ENCODE measurements at regions not wholly inside any gene's neighbourhood (a gene's known extent, or its start where the extent isn't known, plus 50 kb on each side); places are given as distances from the start of the nearest gene placed in this dataset.
"Not testable (repeated sequence)": the region's sequence is repeated elsewhere in the genome, so short reads cannot be mapped to it uniquely, and the experiment has no call there.

GRCh38 chr11:25483915-25484635 lies 847.9 kb upstream of the ANO3 start:
- no peak for DNase-seq
- H3K4me3 ChIP-seq = no peak overlapping the region
- H3K27ac ChIP-seq = no peak overlapping the region
- intact Hi-C loops (cut with DNase I) = no loop called here
- H3K9me3 ChIP-seq (replicated peaks in 1 of 3) = no peaks in the 10 kb centered on the region
- H3K36me3 ChIP-seq (replicated peaks in 1 of 2) = no peaks in the 10 kb centered on the region
- 77 to 78% (median 78%) methylated on average over 5 of the region's 5 CpGs for WGBS, 4 donors
- peaks cover 9 to 10% of the 10 kb centered on the region in 2 donors for H3K4me1 ChIP-seq (replicated peaks in 1 of 2)
- TF ChIP-seq POLR2A (IDR thresholded peaks at IDR 0.05) (no peak), CTCF (IDR thresholded peaks at IDR 0.05) (no peak)
- H3K27me3 ChIP-seq = no peaks in the 10 kb centered on the region

GRCh38 chr11:25485315-25485714 lies 846.6 kb upstream of the ANO3 start:
- Histone ChIP-seq H3K4me3 (no peak overlapping the region), H3K36me3 (replicated peaks in 1 of 2) (no peaks in the 10 kb centered on the region), H3K4me1 (replicated peaks in 1 of 2) (peaks cover 9 to 10% of the 10 kb centered on the region in 2 donors), H3K27me3 (no peaks in the 10 kb centered on the region), H3K9me3 (replicated peaks in 1 of 3) (no peaks in the 10 kb centered on the region), H3K27ac (no peak overlapping the region)
- DNase-seq = no peak
- intact Hi-C loops (cut with DNase I) = no loop called here
- WGBS, 4 donors = 0 to 12% (median 2%) methylated on average over 2 of the region's 2 CpGs
- no peak for TF ChIP-seq POLR2A (IDR thresholded peaks at IDR 0.05)
- no peak for TF ChIP-seq CTCF (IDR thresholded peaks at IDR 0.05)

GRCh38 chr11:25486338-25486737 lies 845.6 kb upstream of the ANO3 start:
- H3K27me3 ChIP-seq; H3K9me3 ChIP-seq (replicated peaks in 1 of 3); intact Hi-C loops (cut with DNase I); H3K4me3 ChIP-seq; H3K36me3 ChIP-seq (replicated peaks in 1 of 2); DNase-seq; H3K27ac ChIP-seq: not testable (repeated sequence)
- peaks cover 9 to 10% of the 10 kb centered on the region in 2 donors for H3K4me1 ChIP-seq (replicated peaks in 1 of 2)
- WGBS, 4 donors = 84 to 89% (median 86%) methylated on average over 8 of the region's 8 CpGs

GRCh38 chr11:25488176-25488575 lies 843.8 kb upstream of the ANO3 start:
- DNase-seq; H3K36me3 ChIP-seq (replicated peaks in 1 of 2); H3K27ac ChIP-seq; H3K27me3 ChIP-seq; intact Hi-C loops (cut with DNase I); H3K9me3 ChIP-seq (replicated peaks in 1 of 3); H3K4me3 ChIP-seq: not testable (repeated sequence)
- peaks cover 9 to 10% of the 10 kb centered on the region in 2 donors for H3K4me1 ChIP-seq (replicated peaks in 1 of 2)
- WGBS, 4 donors = 68 to 87% (median 75%) methylated on average over 4 to 5 of the region's 5 CpGs

GRCh38 chr11:25501426-25501825 lies 830.5 kb upstream of the ANO3 start:
- H3K27me3 ChIP-seq; H3K4me3 ChIP-seq; DNase-seq; intact Hi-C loops (cut with DNase I); H3K36me3 ChIP-seq (replicated peaks in 1 of 2); H3K4me1 ChIP-seq (replicated peaks in 1 of 2); H3K9me3 ChIP-seq (replicated peaks in 1 of 3); H3K27ac ChIP-seq: not testable (repeated sequence)
- WGBS, 4 donors = 65 to 74% (median 69%) methylated on average over 4 to 7 of the region's 7 CpGs

- Histone ChIP-seq H3K36me3 (replicated peaks in 1 of 2) (no peaks in the 10 kb centered on the region), H3K27me3 (no peaks in the 10 kb centered on the region), H3K4me3 (no peak overlapping the region), H3K27ac (no peak overlapping the region), H3K4me1 (replicated peaks in 1 of 2) (no peaks in the 10 kb centered on the region), H3K9me3 (replicated peaks in 1 of 3) (no peaks in the 10 kb centered on the region)
- intact Hi-C loops (cut with DNase I) = no loop called here
- 87 to 95% (median 92%) methylated on average over 11 to 13 of the region's 13 CpGs for WGBS, 4 donors
- DNase-seq = no peak
- TF ChIP-seq CTCF (IDR thresholded peaks at IDR 0.05) (no peak), POLR2A (IDR thresholded peaks at IDR 0.05) (no peak)
Measured at GRCh38 chr11:25515576-25515975, 816.4 kb upstream of the ANO3 start.

All from adrenal gland (tissue), 9 donors.